ENCODE measurements at regions not wholly inside any gene's neighbourhood (a gene's known extent, or its start where the extent isn't known, plus 50 kb on each side); places are given as distances from the start of the nearest gene placed in this dataset.

- no peaks in the 10 kb centered on the region for H3K36me3 ChIP-seq (replicated peaks; ENCODE audit: insufficient read depth, low read length)
- TF ChIP-seq EZH2phosphoT487 (IDR thresholded peaks at IDR 0.05; ENCODE audit: low read length) (no peak), EZH2 (optimal IDR thresholded peaks at IDR 0.05; ENCODE audit: low read depth, low read length) (no peak)
- TF ChIP-seq, protein P1, sequence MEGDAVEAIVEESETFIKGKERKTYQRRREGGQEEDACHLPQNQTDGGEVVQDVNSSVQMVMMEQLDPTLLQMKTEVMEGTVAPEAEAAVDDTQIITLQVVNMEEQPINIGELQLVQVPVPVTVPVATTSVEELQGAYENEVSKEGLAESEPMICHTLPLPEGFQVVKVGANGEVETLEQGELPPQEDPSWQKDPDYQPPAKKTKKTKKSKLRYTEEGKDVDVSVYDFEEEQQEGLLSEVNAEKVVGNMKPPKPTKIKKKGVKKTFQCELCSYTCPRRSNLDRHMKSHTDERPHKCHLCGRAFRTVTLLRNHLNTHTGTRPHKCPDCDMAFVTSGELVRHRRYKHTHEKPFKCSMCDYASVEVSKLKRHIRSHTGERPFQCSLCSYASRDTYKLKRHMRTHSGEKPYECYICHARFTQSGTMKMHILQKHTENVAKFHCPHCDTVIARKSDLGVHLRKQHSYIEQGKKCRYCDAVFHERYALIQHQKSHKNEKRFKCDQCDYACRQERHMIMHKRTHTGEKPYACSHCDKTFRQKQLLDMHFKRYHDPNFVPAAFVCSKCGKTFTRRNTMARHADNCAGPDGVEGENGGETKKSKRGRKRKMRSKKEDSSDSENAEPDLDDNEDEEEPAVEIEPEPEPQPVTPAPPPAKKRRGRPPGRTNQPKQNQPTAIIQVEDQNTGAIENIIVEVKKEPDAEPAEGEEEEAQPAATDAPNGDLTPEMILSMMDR (IDR thresholded peaks at IDR 0.05; ENCODE audit: low read length), result no peak
- no peak overlapping the region for H2AFZ ChIP-seq (ENCODE audit: low read length)
- no peaks in the 10 kb centered on the region for H3K27me3 ChIP-seq (replicated peaks; ENCODE audit: insufficient read depth, low read length)
- H3K79me2 ChIP-seq (ENCODE audit: low read length), result no peaks in the 10 kb centered on the region
- no peaks in the 10 kb centered on the region for H3F3A ChIP-seq (ENCODE audit: insufficient read depth, low read length)
- no peaks in the 10 kb centered on the region for H3K4me1 ChIP-seq (ENCODE audit: low read length)
- no peaks in the 10 kb centered on the region for H4K20me1 ChIP-seq (ENCODE audit: insufficient read depth, low read length)
- no peak overlapping the region for H3K27ac ChIP-seq (ENCODE audit: low read length)
- no peak overlapping the region for H3K4me3 ChIP-seq (ENCODE audit: low read length)
- H3K9me2 ChIP-seq (replicated peaks; ENCODE audit: insufficient read depth, low read length), result no peaks in the 10 kb centered on the region
- no peak overlapping the region for H3K4me2 ChIP-seq (ENCODE audit: low read depth, low read length)
- no peaks in the 10 kb centered on the region for H3K9me3 ChIP-seq (replicated peaks; ENCODE audit: insufficient read depth, low read length)
- no peak overlapping the region for H3K9ac ChIP-seq (ENCODE audit: low read length)
- DNase-seq, result no peak
Measured at GRCh38 chr21:35198565-35198964, 149.5 kb upstream of the RUNX1 start.

GRCh38 chr21:35197992-35198431 lies 148.9 kb upstream of the RUNX1 start:
- Histone ChIP-seq H3K36me3 (replicated peaks; ENCODE audit: insufficient read depth, low read length) (no peaks in the 10 kb centered on the region), H3K4me1 (ENCODE audit: low read length) (no peaks in the 10 kb centered on the region), H3K9me2 (replicated peaks; ENCODE audit: insufficient read depth, low read length) (no peaks in the 10 kb centered on the region), H3F3A (ENCODE audit: insufficient read depth, low read length) (no peaks in the 10 kb centered on the region), H4K20me1 (ENCODE audit: insufficient read depth, low read length) (no peaks in the 10 kb centered on the region), H3K27ac (ENCODE audit: low read length) (no peak overlapping the region), H3K9ac (ENCODE audit: low read length) (no peak overlapping the region), H3K27me3 (replicated peaks; ENCODE audit: insufficient read depth, low read length) (no peaks in the 10 kb centered on the region), H3K4me3 (ENCODE audit: low read length) (no peak overlapping the region), H3K9me3 (replicated peaks; ENCODE audit: insufficient read depth, low read length) (no peaks in the 10 kb centered on the region), H3K4me2 (ENCODE audit: low read depth, low read length) (no peak overlapping the region), H3K79me2 (ENCODE audit: low read length) (no peaks in the 10 kb centered on the region), H2AFZ (ENCODE audit: low read length) (no peak overlapping the region)
- TF ChIP-seq EZH2phosphoT487 (IDR thresholded peaks at IDR 0.05; ENCODE audit: low read length) (no peak), EZH2 (optimal IDR thresholded peaks at IDR 0.05; ENCODE audit: low read depth, low read length) (no peak)
- TF ChIP-seq, protein P1 (IDR thresholded peaks at IDR 0.05; ENCODE audit: low read length), result no peak
- DNase-seq, result no peak

- Histone ChIP-seq H3K4me3 (ENCODE audit: low read length) (no peak overlapping the region), H3K9ac (ENCODE audit: low read length) (no peak overlapping the region), H2AFZ (ENCODE audit: low read length) (no peak overlapping the region), H3K9me2 (replicated peaks; ENCODE audit: insufficient read depth, low read length) (no peaks in the 10 kb centered on the region), H3K79me2 (ENCODE audit: low read length) (no peaks in the 10 kb centered on the region), H3K4me1 (ENCODE audit: low read length) (no peaks in the 10 kb centered on the region), H3K27ac (ENCODE audit: low read length) (no peak overlapping the region), H3K9me3 (replicated peaks; ENCODE audit: insufficient read depth, low read length) (no peaks in the 10 kb centered on the region), H3K27me3 (replicated peaks; ENCODE audit: insufficient read depth, low read length) (no peaks in the 10 kb centered on the region), H3K36me3 (replicated peaks; ENCODE audit: insufficient read depth, low read length) (no peaks in the 10 kb centered on the region), H4K20me1 (ENCODE audit: insufficient read depth, low read length) (no peaks in the 10 kb centered on the region), H3K4me2 (ENCODE audit: low read depth, low read length) (no peak overlapping the region), H3F3A (ENCODE audit: insufficient read depth, low read length) (no peaks in the 10 kb centered on the region)
- TF ChIP-seq EZH2 (optimal IDR thresholded peaks at IDR 0.05; ENCODE audit: low read depth, low read length) (no peak), EZH2phosphoT487 (IDR thresholded peaks at IDR 0.05; ENCODE audit: low read length) (no peak)
- TF ChIP-seq, protein P1 (IDR thresholded peaks at IDR 0.05; ENCODE audit: low read length), result no peak
- DNase-seq, result no peak
Measured at GRCh38 chr21:35197191-35197590, 148.1 kb upstream of the RUNX1 start.
